NAMALWA (cell line): ENCODE measurements at regions not wholly inside any gene's neighbourhood (a gene's known extent, or its start where the extent isn't known, plus 50 kb on each side); places are given as distances from the start of the nearest gene placed in this dataset.
"Not testable (repeated sequence)": the region's sequence is repeated elsewhere in the genome, so short reads cannot be mapped to it uniquely, and the experiment has no call there.

Experiments
- DNase-seq: peaks from one replicate; pipeline ENCODE4 v3.0.0-alpha.2; 2015; ENCODE audit warnings: low spot score

DNA sequence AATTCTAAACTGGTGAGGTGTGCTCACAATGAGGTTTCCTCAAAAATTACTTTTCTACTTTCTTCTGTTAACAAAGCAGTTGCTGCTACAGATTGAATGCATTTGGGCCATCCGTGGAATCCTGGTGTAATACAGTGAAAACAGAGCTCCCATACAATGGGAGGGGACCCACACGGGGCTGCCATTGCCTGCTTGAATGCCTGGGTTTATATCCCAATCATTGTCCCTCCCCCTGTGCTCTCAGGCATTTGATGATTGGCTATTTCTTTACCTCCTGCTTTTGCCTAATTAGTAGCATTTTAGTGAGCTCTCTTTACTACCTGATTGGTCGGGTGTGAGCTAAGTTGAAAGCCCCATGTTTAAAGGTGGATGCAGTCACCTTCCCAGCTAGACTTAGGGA lies 52.9 kb upstream of the CSF1 start:
- not testable (repeated sequence) for DNase-seq

DNA sequence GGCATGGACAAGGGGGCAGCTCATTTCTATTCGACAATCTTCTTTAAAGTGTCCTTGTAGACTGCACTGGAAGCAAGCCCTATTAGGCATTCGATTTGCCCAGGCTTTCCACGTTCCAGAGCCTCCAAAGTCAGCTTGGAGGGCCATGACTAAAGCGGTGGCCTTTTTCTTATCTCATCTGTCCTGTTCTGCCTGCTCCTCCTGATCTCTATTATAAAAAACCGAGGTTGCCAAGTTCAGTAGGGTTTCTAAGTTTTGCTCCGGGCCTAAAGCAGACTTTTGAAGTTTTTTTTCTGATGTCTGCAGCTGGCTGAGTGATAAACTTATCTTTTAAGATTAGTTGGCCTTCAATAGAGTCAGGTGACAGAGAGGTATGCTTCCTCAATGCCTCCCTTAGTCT lies 54.7 kb upstream of the CSF1 start:
- DNase-seq: not testable (repeated sequence)

DNA sequence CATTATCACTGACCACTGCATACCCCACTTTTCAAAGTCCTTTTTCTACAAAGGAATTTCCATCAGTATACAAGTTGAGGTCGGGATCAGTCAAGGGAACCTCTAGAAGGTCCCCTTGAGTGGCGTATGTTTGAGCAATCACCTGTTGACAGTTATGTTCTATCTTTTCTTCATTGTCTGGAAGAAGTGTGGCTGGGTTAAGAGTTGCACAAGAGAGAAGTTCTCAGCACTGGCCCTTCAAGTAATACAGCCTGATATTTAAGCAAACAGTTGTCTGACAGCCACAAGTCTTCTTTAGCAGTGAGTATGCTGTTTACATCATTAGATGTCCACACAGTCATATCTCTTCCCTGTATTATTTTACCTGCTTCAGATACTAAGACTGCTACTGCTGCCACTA lies 56.7 kb upstream of the CSF1 start:
- not testable (repeated sequence) for DNase-seq

DNA sequence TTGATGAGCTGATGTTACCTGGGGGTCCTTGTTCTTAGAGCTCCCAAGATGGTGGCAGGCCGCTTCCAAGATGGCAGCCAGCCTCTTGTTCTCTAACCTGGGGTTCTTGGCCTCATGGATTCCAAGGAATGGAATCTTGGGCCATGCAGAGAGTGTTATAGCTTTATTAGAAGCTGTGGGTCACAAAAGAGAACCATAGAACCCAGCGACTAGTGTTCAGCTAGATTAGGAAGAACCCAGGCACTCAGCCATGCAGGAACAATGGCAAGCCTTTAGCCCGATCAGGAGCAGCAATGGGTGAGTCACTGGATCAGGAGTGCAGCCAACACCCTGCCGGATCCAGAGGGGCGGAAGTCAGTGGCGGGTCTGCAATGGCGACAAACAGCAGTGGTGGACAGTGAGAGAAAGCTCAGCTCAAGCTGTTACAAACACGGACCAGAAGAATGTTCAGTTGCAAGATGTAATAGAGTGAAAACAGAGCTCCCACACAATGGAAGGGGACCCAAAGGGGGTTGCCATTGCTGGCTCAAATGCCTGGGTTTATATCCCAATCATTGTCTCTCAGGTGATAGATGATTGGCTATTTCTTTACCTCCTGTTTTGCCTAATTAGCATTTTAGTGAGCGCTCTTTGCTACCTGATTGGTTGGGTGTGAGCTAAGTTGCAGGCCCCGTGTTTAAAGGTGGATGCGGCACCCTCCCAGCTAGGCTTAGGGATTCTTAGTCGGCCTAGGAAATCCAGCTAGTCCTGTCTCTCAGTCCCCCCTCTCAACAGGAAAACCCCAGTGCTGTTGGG lies 58.2 kb upstream of the CSF1 start:
- DNase-seq: not testable (repeated sequence)

DNA sequence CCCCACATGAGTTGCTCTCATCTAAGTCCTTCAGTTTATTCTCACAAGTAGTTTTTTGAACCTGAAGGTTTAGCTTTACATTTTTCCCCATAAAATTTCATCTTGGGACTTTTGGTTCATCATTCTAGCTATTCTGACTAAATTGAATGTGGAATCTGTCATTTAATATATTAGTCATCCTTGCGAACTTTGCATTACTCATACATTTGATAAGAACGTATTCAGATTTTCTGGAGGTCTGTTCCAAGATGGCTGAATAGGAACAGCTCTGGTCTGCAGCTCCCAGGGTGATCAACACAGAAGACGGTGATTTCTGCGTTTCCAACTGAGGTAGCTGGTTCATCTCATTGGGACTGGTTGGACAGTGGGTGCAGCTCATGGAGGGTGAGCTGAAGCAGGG lies 59.8 kb upstream of the CSF1 start:
- DNase-seq: no peak

DNA sequence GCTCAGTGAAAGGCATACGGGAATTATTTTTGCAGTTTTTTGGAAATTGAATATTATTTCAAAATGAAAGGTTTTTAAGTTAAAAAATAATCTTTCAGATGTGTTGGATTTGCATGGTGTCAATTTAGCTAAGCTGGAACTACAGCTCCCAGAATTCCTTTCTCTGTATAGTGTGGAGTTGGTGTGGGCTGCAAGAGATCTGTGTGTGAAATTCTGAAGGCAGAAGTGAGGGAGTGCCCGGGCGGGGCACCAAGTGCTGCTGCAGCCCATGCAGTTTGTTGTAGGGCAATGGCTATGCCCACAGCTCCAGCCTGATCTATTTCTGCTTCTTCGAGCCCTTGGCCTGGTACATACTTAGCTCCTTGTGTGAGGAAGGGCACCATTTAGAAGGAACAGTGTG lies 60.5 kb upstream of the CSF1 start:
- DNase-seq: no peak

DNA sequence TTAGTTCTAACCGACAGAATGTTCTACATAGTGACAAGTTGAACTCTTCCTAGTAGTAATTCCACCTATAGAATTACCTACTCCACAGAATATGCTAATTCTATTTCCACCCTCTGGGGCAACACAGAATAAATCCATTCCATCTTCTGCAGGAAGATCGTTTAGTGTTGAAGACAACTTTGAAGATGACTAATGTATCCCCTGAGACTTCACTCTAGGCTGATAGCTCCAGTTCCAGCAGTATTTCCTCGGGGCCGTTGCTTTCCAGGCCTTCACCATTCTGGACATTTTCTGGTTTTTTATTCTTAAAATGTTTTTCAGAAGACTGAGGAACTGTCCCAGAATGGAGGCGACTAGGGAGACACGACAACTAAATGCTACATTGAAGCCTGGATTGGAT lies 61.0 kb upstream of the CSF1 start:
- DNase-seq: no peak

DNA sequence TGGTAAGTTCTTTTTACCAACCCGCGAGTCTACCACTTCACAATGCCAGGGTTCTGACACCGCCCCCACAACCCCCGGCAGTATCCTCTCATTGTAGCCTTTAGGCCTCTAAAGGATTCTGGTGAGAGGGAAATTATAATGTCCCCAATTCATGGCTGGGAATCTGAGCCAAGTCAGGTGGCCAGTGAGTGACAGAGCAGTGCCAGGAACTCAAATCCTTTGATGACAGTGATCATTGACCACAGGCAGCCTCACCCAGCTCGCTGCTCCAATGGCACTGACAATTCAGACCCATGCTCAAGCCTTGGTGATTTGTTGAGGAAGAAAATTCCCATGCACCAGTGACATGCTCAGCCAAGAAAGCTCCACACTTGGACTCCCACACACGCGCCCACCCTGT lies 63.4 kb upstream of the CSF1 start:
- no peak for DNase-seq

DNA sequence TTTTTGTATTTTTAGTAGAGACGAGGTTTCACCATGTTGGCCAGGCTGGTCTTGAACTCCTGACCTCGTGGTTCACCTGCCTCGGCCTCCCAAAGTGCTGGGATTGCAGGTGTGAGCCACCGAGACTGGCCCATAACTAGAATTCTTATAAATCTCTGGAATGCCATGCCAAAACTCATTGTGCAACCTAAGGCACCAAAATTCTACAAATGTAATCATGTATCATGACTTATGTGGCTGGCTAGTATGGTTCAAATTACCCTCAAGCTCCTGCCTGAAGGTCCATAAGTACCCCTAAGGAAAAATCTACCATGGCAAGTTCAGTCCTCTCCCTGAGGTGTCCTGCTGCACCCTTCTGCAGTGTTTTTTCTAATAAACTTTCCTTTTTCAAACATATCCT lies 63.8 kb upstream of the CSF1 start:
- no peak for DNase-seq

DNA sequence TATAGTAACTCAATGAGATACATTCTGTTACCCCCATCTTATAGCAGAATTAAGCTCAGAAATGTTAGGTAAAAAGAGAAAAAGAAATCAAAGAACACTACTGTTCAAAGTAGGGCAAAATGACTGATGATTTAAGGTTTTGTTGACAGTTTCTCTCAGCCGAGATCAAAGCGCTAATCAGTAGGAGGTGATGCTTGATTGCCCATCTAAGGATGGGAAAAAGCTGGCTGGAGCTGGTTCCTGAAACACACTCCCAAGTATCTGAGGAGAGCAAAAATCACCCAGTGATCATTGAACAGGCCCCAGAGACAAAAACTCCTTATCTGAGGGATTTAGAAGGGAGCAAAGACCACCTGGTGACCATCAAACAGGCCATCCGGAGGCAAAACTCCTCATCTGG lies 64.5 kb upstream of the CSF1 start:
- DNase-seq: no peak

DNA sequence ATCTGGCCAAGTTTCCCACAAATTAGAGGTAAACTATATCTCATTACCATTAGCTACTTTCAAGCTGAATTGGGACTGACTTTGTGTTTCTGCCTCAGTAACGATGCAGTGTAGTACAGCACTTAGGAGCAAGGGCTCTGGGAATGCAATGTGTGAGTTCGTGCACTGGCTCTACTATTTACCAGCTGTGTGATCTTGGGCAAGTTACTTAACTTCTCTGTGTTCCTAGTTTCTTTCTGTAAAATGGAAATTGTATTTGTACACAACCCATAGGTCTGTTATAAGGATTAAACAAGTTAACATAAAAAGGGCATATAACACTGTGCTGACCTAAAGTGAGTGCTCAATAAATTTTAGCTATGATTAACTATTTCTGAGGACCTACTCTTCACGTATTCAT lies 65.0 kb upstream of the CSF1 start:
- no peak for DNase-seq

DNA sequence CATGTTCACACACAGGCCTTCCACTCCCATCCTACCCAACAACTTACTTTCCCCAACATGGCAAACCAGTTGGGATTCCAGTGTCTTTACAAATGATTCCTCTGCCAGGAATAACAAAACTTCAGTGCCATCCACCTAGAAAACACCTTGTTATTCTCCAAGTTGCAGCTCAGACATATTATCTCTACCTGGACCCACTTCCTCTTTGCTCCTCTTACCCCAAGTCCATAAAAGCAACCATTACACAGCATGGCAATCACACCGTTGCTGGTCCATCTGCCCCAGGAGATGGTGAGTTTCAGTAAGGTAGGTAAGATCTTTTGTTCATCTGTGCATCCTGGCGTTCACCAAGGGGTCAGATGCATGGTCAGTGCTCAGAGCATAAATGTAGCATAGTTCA lies 66.0 kb upstream of the CSF1 start:
- DNase-seq: no peak

DNA sequence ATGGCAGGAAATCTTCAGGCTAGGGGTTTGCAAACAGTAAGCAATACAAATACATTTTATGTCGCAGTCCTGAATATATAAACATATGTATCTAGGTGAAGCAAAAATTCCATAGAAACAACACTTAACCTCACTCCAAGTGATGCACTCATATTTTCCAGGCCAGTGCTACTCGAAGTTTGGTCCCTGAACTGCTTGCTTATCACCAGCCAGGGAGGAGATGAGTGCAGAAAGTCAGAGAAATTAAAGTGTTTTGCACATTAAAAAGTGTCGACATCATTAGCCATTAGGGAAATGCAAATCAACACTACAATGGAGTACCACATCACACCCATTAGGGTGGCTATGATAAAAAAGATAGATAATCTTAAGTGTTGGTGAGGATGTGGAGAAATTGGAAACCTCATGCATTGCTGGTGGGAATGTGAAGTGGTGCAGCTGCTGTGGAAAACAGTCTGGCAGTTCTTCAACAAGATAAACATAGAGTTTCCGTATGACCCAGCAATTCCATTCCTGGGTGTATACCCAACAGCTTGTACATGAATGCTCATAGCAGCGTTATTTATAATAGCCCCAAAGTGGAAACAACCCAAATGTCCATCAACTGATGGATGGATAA lies 70.5 kb upstream of the CSF1 start:
- DNase-seq: no peak

DNA sequence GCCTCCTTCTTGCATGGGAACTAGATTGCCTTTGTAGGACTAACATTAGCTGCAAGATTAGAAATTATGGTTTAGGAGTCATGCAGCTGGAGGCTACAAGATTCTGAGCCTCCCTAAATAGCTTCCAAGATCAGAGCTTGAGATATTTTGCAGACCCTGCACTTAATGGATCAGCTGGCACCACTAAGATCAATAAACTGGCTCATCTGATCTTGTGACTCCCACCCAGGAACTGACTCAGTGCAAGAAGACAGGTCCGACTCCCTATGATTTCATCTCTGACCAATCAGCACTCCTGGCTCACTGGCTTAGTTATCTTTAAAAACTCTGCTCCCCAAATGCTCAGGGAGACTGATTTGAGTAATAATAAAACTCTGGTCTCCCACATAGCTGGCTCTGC lies 71.4 kb upstream of the CSF1 start:
- DNase-seq: not testable (repeated sequence)

DNA sequence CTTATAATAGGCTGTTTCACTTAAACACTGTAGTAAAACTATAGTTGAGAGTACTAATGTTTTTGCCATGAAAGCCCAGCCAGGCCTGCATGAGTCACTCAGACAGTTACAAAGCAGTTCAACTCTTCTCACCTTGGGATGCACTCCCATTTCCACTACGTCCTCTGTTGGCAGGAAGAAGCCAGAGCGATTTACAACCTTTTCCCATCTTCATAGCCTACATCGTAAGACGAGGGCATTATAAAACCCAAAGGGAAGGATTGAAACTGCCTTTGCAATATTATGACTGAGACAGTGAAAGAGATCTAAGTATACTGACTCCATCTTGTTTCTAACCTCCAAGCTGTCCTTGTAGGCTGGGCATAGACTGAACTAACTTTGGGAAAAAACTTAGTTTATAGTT lies 71.8 kb upstream of the CSF1 start:
- DNase-seq: no peak

DNA sequence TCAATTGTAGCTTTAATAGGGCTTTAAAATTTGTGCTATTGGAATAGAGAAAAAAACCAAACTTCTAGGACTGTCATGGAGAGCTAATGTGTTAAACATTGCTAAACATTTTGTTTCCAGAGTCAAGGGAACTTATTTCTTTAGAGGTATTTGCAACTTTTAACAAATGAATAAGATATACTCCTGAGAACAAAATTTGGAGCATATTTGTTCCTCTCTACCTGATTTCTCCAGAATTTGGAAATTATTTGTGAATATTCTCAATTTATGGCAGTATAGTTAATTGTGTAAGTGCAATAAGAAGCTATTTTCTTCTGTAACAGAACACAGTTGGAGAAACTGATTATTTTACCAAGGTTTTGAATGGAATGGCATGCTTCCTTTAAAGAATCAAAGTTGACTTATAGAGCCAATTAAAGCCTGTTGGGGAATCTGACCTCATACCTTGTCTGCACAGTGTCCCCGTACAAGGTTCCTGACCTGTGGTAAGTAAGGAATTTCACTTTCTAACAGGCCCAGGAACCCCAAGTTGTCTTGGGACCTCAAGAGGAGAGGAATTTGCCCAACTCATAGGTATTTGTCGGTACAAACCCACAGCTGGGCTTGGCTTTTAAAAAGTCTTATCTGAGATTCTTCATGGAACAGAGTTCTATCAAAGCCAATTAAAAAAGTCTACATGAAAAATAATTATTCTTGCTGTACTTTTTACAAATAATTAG lies 72.6 kb upstream of the CSF1 start:
- no peak for DNase-seq

DNA sequence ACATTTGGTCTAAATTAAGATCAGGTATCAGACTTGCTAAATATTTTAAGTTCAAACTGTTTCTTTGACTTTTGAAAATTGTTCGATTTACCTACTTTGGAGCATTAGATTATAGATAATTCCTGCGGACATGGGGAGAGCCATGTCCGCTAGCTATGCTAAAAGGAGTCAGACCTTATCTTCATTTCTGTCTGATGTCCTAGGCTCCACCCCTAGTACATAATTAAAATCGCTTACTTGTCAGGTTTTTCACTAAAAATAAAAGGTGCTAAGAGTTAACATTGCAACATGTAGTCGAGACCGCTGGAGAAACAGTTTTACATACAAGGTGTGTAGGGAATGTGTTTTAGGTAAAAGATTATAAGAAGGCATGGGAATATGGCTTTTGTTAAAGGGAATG lies 71.9 kb upstream of the EPS8L3 start:
- not testable (repeated sequence) for DNase-seq

DNA sequence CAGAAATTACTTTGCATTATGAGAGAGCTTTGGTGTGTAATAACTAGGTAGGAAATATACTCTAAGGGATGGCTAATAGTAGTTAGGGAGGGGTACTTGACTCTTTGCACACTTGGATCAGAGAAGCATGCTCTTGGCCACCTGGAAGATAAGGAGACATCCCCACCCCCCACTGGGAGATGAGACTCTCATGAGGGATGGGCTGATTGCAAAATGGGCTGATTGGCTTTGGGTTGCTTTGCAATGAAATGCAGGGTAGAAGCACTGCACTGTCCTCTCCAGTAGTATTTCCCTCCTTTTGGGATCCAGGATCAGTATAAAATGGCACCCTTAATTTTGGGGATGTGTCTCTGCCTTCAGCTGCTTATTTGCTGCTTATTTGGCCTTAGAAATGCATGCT lies 71.2 kb upstream of the EPS8L3 start:
- DNase-seq: no peak

DNA sequence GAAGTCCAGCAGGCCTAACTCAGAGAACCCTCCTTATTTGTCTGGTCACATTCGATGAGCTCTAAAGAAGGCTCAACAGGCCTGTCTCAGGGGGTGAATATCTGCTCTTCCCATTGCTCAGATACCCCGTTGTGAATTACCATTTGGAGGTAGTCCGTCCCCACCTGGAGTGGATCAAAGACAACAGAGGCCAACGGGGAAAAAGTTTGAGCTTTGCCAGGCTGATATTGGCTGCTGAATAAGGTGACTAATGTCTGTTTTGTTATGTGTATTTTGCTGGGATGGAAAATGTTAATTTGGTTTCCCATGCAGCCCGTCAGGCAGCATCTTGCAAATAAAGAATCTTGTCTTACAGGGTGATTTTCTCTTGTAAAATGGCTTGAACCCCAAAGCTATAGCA lies 69.2 kb upstream of the EPS8L3 start:
- no peak for DNase-seq

DNA sequence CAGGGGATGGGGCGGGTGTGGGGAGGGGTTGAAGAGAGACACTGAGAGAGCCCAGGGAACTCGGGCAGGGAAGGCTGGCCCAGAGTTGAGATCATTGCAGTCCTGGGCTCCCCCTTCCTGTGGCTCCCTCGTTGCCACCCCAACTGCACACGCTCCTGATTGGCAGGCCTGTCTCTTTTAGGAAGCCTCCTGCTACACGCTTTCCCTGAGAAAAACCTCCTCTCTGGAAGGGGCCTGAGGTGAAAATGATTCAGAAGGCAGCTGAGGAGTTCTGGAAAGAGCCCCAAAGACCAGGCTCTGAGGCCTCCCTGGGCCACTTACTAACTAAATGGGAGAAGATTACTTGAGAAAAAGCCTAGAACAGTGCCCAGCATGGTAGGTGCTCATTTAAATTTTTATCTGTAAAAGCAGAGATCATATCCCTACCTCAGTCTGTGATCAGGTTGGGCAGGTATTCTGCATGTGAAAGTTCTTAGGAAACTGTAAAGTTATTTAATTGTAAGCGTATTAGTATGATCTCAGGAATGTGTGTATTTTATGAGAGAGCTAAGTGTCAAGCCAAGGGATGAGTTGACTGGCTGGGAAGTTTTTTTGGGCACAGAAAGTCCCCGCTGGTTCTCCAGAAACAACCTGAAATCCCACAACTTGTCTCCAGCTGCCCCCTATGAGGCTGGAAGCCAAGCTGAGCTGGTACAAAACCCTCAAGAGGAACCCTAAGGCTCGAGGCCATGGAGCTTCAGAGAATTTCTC lies 65.2 kb upstream of the EPS8L3 start:
- DNase-seq: no peak

DNA sequence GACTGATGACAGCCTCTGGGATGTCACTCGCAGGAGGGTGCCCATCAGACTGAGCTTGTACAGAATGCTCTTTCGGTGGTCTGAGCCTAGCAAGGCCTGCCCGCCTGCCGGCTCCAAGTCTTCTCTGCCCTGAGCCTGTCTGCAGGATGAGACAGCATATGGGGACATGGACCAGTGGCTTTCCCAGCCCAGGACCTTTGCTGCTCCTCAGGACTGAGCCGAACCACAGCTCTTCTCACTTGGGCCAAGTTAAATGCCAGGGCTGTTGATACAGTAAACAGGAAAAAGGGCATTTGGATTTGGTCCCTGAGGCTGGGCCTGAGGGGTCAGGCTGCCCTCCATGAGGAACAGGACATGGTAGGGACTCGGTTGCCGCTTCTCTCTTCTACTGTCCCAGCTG lies 64.3 kb upstream of the EPS8L3 start:
- no peak for DNase-seq

DNA sequence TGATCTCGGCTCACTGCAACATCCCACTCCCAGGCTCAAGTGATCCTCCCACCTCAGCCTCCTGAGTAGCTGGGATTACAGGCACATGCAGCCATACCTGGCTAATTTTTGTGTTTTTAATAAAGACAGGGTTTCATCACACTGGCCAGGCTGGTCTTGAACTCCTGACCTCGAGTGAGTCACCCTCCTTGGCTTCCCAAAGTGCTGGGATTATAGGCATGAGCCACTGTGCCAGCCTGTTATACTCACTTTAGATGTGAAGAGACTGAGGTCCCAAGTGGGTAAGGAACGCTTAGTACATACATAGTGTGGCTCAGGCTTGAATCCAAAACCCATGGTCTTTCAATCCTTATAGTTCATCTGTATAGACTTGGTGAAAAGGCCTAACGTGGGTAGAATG lies 63.7 kb upstream of the EPS8L3 start:
- no peak for DNase-seq

DNA sequence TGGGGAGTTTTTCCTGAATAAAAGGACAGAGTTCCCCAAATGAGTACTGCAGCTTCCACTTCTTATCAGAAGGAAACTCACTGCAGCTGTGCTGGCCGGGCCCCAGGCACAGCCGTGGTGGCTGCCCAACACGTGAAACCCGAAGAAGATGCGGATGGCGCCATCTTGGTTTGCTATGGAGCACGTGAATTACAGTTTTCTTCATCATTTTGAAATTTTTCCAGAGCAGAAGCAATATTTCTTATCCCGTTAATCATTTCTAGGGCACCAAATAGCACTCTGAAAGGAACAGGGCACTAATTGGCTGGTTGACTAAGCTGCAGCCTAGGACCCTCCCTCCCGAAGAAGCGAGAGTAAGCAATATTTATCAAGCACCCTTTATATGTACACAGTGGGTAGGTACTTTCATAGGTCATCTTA lies 63.2 kb upstream of the EPS8L3 start:
- DNase-seq: no peak
